Body of pancreas (tissue), 4 donors: ENCODE measurements at regions not wholly inside any gene's neighbourhood (a gene's known extent, or its start where the extent isn't known, plus 50 kb on each side); places are given as distances from the start of the nearest gene placed in this dataset.

Source experiments
- POLR2A ChIP-seq, 3 donors: fragments of 450-650 bp; IDR thresholded peaks; one replicate each; pipeline ENCODE4 v1.6.1; 2016; ENCODE audit warnings: antibody characterized with exemption in 3 of 3, mild to moderate bottlenecking in 2 of 3
- TF ChIP-seq, protein P1 (sequence below), 7 experiments: fragments of 450-650 bp in 4 of 7; fragments of 200-600 bp in 3 of 7; sonication (generic) in 3 of 7; IDR thresholded peaks; one replicate each; pipeline ENCODE4 v1.5.1; 2016 to 2019; ENCODE audit warnings: antibody characterized with exemption in 7 of 7

DNA sequence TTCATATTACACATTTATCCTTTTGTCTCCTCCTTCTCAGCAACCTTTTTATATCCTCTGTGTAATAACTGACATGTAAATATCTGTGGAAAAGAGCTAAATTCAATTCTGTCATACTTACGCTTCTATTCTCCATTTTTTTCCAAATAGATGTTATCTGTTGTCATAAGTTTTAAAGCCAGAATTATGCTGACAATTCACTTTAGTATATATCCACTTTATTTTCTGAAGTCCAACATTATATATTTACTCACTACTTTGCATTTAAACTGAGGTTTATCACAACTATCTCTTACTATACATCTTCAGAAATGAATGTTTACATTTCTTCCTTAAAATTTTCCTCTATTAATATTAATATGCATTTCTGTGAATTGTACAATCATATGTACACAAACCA, 247.9 kb upstream of the PCDH10 start:
- TF ChIP-seq, protein P1, sequence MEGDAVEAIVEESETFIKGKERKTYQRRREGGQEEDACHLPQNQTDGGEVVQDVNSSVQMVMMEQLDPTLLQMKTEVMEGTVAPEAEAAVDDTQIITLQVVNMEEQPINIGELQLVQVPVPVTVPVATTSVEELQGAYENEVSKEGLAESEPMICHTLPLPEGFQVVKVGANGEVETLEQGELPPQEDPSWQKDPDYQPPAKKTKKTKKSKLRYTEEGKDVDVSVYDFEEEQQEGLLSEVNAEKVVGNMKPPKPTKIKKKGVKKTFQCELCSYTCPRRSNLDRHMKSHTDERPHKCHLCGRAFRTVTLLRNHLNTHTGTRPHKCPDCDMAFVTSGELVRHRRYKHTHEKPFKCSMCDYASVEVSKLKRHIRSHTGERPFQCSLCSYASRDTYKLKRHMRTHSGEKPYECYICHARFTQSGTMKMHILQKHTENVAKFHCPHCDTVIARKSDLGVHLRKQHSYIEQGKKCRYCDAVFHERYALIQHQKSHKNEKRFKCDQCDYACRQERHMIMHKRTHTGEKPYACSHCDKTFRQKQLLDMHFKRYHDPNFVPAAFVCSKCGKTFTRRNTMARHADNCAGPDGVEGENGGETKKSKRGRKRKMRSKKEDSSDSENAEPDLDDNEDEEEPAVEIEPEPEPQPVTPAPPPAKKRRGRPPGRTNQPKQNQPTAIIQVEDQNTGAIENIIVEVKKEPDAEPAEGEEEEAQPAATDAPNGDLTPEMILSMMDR (IDR thresholded peaks at IDR 0.05): no peak
- no peak for TF ChIP-seq POLR2A (IDR thresholded peaks at IDR 0.05)
